Lung (tissue), 11 donors: ENCODE measurements at regions not wholly inside any gene's neighbourhood (a gene's known extent, or its start where the extent isn't known, plus 50 kb on each side); places are given as distances from the start of the nearest gene placed in this dataset.
"Not testable (repeated sequence)": the region's sequence is repeated elsewhere in the genome, so short reads cannot be mapped to it uniquely, and the experiment has no call there.

Experiments
- ATAC-seq: fragments of 200-7000 bp; cut with Tn5 transposase; one replicate; pipeline ENCODE4 v1.9.1; 2020; ENCODE audit warnings: moderate number of reproducible peaks; ENCODE audit not compliant: insufficient read depth, low FRiP score
- DNase-seq, 3 donors: peaks; one replicate each; pipeline ENCODE4 v3.0.0-alpha.2; 2013 to 2017
- H3K27ac ChIP-seq, 2 donors: one replicate each; pipeline ENCODE4 v1.5.1; 2013; ENCODE audit warnings: mild to moderate bottlenecking in 2 of 2, moderate library complexity in 2 of 2, control low read depth in 1 of 2, inconsistent platforms in 1 of 2, low read depth in 1 of 2, low read length in 1 of 2
- H3K27me3 ChIP-seq, 3 donors: one replicate each; pipeline ENCODE4 v1.5.1; 2013; ENCODE audit warnings: low read length in 2 of 3; ENCODE audit not compliant: control insufficient read depth in 3 of 3, insufficient read depth in 3 of 3
- H3K36me3 ChIP-seq, 4 donors: one replicate each; pipeline ENCODE4 v1.5.1; 2013; ENCODE audit warnings: low read length in 4 of 4, mild to moderate bottlenecking in 1 of 4, moderate library complexity in 1 of 4; ENCODE audit not compliant: control insufficient read depth in 4 of 4, insufficient read depth in 4 of 4
- H3K4me1 ChIP-seq, 5 donors: one replicate each; pipeline ENCODE4 v1.5.1; 2013; ENCODE audit warnings: low read length in 5 of 5, mild to moderate bottlenecking in 2 of 5, moderate library complexity in 1 of 5; ENCODE audit not compliant: control insufficient read depth in 5 of 5, insufficient read depth in 5 of 5
- H3K4me3 ChIP-seq: one replicate; pipeline ENCODE4 v1.5.1; 2013; ENCODE audit warnings: mild to moderate bottlenecking, control low read depth, moderate library complexity
- H3K9ac ChIP-seq, 2 donors: one replicate each; pipeline ENCODE4 v1.5.1; 2013; ENCODE audit warnings: low read length in 2 of 2, control low read depth in 1 of 2; ENCODE audit not compliant: insufficient read depth in 1 of 2
- H3K9me3 ChIP-seq, 4 donors: one replicate each; pipeline ENCODE4 v1.5.1; 2013; ENCODE audit warnings: low read length in 3 of 4, mild to moderate bottlenecking in 1 of 4, moderate library complexity in 1 of 4; ENCODE audit not compliant: control insufficient read depth in 4 of 4, insufficient read depth in 3 of 4
- WGBS, 2 donors: extraction: QIAGEN DNeasy Blood & Tissue Kit; methylation state at CpG; one replicate each; pipeline ENCODE4 v1.1.7; 2013; 5-methylcytosine and 5-hydroxymethylcytosine counted together
- TF ChIP-seq, protein P1 (sequence below): IDR thresholded peaks from 2 replicates; pipeline ENCODE4 v1.5.1; 2012; ENCODE audit warnings: mild to moderate bottlenecking; ENCODE audit errors: control extremely low read depth, extremely low read depth
- donor health status: control.
- donor health status: control.
- donor health status: Bipolar disorder and iron deficiency.
- donor health status: healthy.
- donor health status: DM: yes; HTN: yes; CAD: no.

DNA sequence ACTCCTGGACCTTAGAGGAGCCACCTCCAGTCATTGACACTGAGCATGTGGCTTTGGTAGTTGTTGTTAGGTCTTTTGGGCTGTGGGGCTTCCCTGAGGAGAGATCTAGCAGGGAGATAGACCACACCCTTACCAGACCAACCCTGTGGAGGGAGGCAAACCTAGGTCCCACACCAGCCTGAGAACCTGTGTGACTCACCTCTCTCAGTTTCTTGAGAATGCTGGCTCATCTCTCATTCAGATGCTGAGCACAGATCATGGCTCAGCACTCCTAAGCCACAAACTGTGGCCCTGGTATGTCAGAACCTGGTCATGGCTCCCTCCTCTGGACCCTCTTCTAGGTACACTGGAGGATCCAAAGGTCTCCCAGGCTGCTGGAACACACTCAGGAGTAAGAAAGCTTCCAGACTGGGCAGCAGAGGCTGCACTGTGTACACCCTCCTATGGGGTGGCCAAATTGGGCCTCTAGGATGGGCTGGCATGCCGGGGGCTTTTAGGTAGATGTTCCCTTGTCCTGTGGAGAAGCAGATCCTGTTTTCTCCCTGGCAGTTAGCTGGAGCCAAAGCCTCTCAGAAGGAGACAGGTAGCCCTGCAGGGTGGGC is 1294.5 kb downstream of the KHDRBS2 start:
- no peaks in the 10 kb centered on the region for H3K36me3 ChIP-seq
- no peak overlapping the region for H3K4me3 ChIP-seq
- no peak overlapping the region for H3K27ac ChIP-seq
- 79 to 85% methylated on average over 1 of the region's 1 CpG for WGBS, 2 donors
- no peaks in the 10 kb centered on the region for H3K4me1 ChIP-seq
- H3K9ac ChIP-seq, result no peak overlapping the region
- TF ChIP-seq, protein P1, sequence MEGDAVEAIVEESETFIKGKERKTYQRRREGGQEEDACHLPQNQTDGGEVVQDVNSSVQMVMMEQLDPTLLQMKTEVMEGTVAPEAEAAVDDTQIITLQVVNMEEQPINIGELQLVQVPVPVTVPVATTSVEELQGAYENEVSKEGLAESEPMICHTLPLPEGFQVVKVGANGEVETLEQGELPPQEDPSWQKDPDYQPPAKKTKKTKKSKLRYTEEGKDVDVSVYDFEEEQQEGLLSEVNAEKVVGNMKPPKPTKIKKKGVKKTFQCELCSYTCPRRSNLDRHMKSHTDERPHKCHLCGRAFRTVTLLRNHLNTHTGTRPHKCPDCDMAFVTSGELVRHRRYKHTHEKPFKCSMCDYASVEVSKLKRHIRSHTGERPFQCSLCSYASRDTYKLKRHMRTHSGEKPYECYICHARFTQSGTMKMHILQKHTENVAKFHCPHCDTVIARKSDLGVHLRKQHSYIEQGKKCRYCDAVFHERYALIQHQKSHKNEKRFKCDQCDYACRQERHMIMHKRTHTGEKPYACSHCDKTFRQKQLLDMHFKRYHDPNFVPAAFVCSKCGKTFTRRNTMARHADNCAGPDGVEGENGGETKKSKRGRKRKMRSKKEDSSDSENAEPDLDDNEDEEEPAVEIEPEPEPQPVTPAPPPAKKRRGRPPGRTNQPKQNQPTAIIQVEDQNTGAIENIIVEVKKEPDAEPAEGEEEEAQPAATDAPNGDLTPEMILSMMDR, result no peak
- peaks cover 0 to 11% (median 2%) of the 10 kb centered on the region in 4 donors for H3K9me3 ChIP-seq
- DNase-seq (no peak), ATAC-seq (no peak)
- no peaks in the 10 kb centered on the region for H3K27me3 ChIP-seq

- TF ChIP-seq, protein P1, result no peak
- Histone ChIP-seq H3K4me3 (no peak overlapping the region), H3K27me3 (no peaks in the 10 kb centered on the region), H3K36me3 (no peaks in the 10 kb centered on the region), H3K4me1 (no peaks in the 10 kb centered on the region), H3K9ac (no peak overlapping the region), H3K27ac (no peak overlapping the region), H3K9me3 (no peaks in the 10 kb centered on the region)
- ATAC-seq, result no peak
- no peak for DNase-seq
- WGBS, 2 donors, result 91 to 96% methylated on average over 3 of the region's 3 CpGs
Observed at GRCh38 chr6:60952500-60952899, 1333.5 kb downstream of the KHDRBS2 start.

DNA sequence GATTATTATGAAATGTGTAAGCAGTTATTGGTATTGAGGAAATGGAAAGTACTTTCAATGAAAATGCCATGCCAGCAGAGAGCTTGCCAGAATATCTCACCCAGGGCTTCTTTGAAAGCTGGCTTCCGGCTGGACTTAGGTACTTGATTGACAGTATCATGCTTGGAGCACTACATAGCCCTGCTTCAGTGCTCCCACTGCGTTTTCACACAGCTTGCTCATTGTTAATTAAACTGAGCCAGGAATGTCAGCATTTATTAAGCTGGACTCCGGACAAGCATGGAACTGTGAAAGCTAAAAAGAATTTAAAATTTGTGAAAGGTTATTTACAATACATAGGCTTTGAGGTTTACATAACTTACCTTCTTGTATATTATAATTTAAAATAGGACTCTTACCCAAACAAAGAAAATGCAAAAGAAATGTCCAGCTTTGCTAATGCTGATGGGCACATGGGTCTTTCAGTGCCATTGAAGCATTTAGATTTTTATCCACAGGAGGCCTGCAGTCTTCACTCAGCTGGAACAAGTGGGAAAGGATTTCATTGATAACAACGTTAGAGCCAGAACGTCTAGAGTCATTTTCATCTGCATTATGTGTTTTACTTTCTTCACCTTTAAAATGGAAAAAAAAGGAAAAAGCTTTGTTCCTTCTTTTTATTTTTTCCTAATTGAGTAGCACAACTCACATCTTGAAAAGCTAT is 1335.7 kb downstream of the KHDRBS2 start:
- not testable (repeated sequence) for H3K9ac ChIP-seq, H3K4me1 ChIP-seq, H3K36me3 ChIP-seq, H3K9me3 ChIP-seq, H3K4me3 ChIP-seq, H3K27me3 ChIP-seq, DNase-seq, H3K27ac ChIP-seq, ATAC-seq
- WGBS, 2 donors, result 50 to 55% methylated on average over 5 of the region's 5 CpGs

DNA sequence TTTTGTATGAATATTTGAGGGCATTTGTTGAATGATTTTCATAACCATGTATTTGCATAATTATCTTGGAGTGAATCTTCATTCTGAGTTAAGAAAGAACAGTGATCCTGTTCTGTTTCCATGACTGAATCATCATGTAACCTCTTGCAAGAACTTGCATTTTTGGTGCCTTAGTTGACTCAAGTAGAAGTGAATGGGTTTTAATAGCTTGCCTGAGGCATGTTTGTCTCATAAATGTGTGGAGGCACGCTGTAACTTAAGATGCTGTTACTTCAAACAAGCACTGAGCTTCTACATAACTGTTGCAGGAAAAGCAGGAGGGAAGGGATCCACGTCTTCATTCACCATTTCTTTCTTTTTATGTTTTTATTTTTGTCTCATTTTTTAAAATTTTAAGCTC is 1338.6 kb downstream of the KHDRBS2 start:
- not testable (repeated sequence) for DNase-seq, H3K4me1 ChIP-seq
- WGBS, 2 donors, result 66 to 76% methylated on average over 2 of the region's 2 CpGs

GRCh38 chr6:60944803-60945202 is 1341.2 kb downstream of the KHDRBS2 start:
- not testable (repeated sequence) for H3K9ac ChIP-seq, DNase-seq, H3K9me3 ChIP-seq, H3K36me3 ChIP-seq, H3K4me1 ChIP-seq, H3K27me3 ChIP-seq, ATAC-seq, H3K27ac ChIP-seq, H3K4me3 ChIP-seq
- WGBS, 2 donors, result 95 to 97% methylated on average over 24 to 26 of the region's 26 CpGs

More for the DNA sequence above, 1338.6 kb downstream of the KHDRBS2 start:
- not testable (repeated sequence) for H3K27me3 ChIP-seq, H3K9me3 ChIP-seq, H3K4me3 ChIP-seq, H3K36me3 ChIP-seq, ATAC-seq, H3K27ac ChIP-seq, H3K9ac ChIP-seq

- not testable (repeated sequence) for H3K9me3 ChIP-seq, H3K27ac ChIP-seq, H3K36me3 ChIP-seq, H3K4me1 ChIP-seq, H3K9ac ChIP-seq, ATAC-seq, H3K27me3 ChIP-seq, H3K4me3 ChIP-seq, DNase-seq
- 67 to 90% methylated on average over 1 of the region's 1 CpG for WGBS, 2 donors
Observed at GRCh38 chr6:60935970-60936369, 1350.1 kb downstream of the KHDRBS2 start.

- not testable (repeated sequence) for H3K4me3 ChIP-seq, H3K9ac ChIP-seq, H3K9me3 ChIP-seq, H3K36me3 ChIP-seq, H3K27me3 ChIP-seq, H3K27ac ChIP-seq, DNase-seq, H3K4me1 ChIP-seq
- peak; percentile 60 for ATAC-seq
- WGBS, 2 donors, result 81 to 83% methylated on average over 1 of the region's 1 CpG
Observed at GRCh38 chr6:60919652-60920051, 1366.4 kb downstream of the KHDRBS2 start.
